ENCODE measurements at regions not wholly inside any gene's neighbourhood (a gene's known extent, or its start where the extent isn't known, plus 50 kb on each side); places are given as distances from the start of the nearest gene placed in this dataset.

DNA sequence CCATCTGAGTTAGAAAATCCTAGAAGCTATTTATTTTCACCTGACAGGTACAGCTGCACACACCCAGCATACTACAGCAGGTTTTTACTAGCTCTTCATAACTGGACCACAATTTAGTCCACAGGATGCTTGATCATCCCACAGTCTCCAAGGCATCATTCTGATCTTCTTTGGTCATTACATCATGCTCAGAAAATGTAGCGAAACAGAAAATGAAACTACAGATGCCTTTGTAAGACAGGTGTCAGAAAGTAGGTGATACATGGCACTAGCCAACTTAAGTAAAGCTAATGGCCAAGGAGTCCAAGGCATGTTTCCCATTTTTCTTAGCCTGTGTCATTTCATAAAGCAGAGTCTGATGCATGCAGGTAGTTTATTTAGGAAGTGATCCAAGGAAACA lies 102.3 kb downstream of the HTR1B start:
- intact Hi-C loops (cut with DNase I): no loop called here
- no peaks in the 10 kb centered on the region for H3K9me3 ChIP-seq
- no peaks in the 10 kb centered on the region for H3K36me3 ChIP-seq
- no peaks in the 10 kb centered on the region for H3K27me3 ChIP-seq
- H3K4me1 ChIP-seq: no peaks in the 10 kb centered on the region
- H3K27ac ChIP-seq: no peak overlapping the region
- no peak overlapping the region for H3K4me3 ChIP-seq
- no peak for DNase-seq (ENCODE audit: low spot score in 2 of 2)
- TF ChIP-seq, protein P1, sequence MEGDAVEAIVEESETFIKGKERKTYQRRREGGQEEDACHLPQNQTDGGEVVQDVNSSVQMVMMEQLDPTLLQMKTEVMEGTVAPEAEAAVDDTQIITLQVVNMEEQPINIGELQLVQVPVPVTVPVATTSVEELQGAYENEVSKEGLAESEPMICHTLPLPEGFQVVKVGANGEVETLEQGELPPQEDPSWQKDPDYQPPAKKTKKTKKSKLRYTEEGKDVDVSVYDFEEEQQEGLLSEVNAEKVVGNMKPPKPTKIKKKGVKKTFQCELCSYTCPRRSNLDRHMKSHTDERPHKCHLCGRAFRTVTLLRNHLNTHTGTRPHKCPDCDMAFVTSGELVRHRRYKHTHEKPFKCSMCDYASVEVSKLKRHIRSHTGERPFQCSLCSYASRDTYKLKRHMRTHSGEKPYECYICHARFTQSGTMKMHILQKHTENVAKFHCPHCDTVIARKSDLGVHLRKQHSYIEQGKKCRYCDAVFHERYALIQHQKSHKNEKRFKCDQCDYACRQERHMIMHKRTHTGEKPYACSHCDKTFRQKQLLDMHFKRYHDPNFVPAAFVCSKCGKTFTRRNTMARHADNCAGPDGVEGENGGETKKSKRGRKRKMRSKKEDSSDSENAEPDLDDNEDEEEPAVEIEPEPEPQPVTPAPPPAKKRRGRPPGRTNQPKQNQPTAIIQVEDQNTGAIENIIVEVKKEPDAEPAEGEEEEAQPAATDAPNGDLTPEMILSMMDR (IDR thresholded peaks at IDR 0.05): no peak

DNA sequence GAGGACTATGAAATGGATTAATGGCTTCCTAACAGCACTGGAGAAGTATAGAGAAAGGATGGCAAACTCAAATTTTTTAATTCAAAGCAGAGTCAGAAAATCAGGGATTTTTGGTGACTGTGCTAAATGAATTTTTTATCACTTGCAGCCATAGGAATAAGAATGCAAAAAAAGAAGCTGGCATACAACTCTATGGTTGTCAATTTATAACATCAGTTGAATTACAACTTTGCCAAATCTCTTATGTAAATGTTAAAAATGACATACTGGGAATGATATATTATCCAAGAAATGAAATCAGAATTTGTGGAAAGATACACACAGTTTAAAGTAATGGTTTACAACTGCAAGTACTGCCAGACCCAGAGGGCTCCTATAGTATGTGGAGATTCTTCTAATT lies 106.5 kb downstream of the HTR1B start:
- TF ChIP-seq, protein P1 (IDR thresholded peaks at IDR 0.05): no peak
- intact Hi-C loops (cut with DNase I): no loop called here

DNA sequence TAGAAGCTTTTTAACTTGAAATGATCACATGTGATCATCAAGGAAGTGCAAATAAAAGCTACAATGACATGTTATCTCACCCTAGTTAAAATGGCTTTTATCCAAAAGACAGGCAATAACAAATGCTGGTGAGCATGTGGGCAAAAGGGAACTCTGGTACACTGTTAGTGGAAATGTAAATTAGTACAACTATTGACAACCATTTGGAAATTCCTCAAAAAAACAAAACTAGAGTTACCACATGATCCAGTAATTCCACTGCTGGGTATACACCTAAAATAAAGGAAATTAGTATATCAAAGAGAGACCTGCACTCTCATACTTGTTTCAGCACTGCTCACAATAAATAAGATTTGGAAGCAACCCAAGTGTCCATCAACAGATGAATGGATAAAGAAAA lies 108.7 kb downstream of the HTR1B start:
- no peak overlapping the region for H3K4me3 ChIP-seq
- TF ChIP-seq, protein P1 (IDR thresholded peaks at IDR 0.05): no peak
- no peak overlapping the region for H3K27ac ChIP-seq
- no peaks in the 10 kb centered on the region for H3K4me1 ChIP-seq
- no peaks in the 10 kb centered on the region for H3K27me3 ChIP-seq
- no peaks in the 10 kb centered on the region for H3K36me3 ChIP-seq
- intact Hi-C loops (cut with DNase I): no loop called here
- H3K9me3 ChIP-seq: no peaks in the 10 kb centered on the region
- DNase-seq (ENCODE audit: low spot score in 2 of 2): no peak

More for the DNA sequence above, 106.5 kb downstream of the HTR1B start:
- no peaks in the 10 kb centered on the region for H3K36me3 ChIP-seq
- no peaks in the 10 kb centered on the region for H3K4me1 ChIP-seq
- H3K27ac ChIP-seq: no peak overlapping the region
- no peak overlapping the region for H3K4me3 ChIP-seq
- no peak for DNase-seq (ENCODE audit: low spot score in 2 of 2)
- no peaks in the 10 kb centered on the region for H3K27me3 ChIP-seq
- no peaks in the 10 kb centered on the region for H3K9me3 ChIP-seq

DNA sequence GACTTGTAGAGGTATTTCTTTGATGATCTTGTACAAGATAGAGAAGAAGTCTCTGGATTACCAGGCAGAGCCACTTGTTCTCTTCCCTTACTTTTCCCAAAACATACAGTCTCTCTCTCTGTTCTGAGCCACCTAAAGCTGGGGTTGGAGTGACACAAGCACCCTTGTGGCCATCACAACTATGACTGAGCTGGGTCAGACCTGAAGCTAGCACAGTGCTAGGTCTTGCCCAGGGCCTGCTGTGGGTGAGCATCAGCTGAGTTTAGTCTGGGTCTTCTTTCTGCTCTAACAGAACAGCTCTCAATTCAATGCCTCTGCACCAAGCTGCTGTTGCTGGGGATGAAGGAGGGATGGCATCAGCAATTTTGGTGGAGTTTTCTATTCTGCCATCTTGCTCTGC lies 110.2 kb downstream of the HTR1B start:
- intact Hi-C loops (cut with DNase I): no loop called here
- H3K4me1 ChIP-seq: no peaks in the 10 kb centered on the region
- no peak overlapping the region for H3K4me3 ChIP-seq
- no peaks in the 10 kb centered on the region for H3K36me3 ChIP-seq
- H3K27me3 ChIP-seq: no peaks in the 10 kb centered on the region
- H3K27ac ChIP-seq: no peak overlapping the region
- TF ChIP-seq, protein P1 (IDR thresholded peaks at IDR 0.05): no peak
- H3K9me3 ChIP-seq: no peaks in the 10 kb centered on the region
- no peak for DNase-seq (ENCODE audit: low spot score in 2 of 2)

DNA sequence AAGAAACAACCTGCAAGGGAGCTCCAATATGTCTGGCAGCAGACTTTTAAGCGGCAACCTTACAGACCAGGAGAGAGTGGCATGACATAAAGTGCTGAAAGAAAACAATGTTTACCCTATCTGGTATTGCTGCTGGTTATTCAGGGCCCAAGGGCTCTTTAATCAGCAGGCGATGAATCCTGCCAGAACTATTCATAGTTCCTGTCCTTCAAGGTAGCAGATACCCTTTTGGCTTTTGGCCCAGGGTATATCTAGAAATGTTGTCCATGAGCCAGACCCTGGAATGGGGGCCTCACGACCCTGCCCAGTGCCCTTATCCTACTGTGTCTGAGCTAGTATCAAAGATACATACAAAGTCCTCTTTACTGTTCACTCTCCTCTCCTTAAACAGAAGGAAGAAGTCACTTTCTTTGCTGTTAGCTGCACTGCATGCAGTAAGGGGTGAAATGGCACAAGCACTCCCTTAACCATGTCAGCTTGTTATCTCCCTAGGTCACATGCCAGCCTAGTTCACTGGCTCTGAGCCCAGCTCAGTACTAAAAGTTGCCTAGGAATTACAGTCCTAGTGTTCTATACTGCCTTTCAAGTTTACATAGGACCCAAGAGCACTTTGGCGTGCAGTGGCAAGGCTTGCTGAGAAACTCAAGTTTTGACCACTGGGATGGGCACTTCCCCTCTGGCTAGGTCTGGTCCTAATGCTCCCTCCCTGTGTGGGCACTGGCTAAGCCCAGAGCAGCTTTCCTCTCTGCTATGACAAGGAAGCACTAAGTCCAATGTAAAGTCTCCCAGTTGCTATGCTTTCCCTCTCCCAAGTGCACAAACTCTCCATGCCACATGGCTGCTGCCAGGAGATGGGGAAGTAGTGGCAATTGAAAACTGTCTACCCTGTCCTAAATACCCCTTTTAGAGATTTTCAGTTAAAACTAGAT lies 122.0 kb downstream of the HTR1B start:
- Histone ChIP-seq H3K27me3 (no peaks in the 10 kb centered on the region), H3K36me3 (no peaks in the 10 kb centered on the region), H3K9me3 (no peaks in the 10 kb centered on the region), H3K27ac (no peak overlapping the region), H3K4me3 (no peak overlapping the region), H3K4me1 (no peaks in the 10 kb centered on the region)
- intact Hi-C loops (cut with DNase I): no loop called here
- TF ChIP-seq, protein P1 (IDR thresholded peaks at IDR 0.05): no peak
- DNase-seq (ENCODE audit: low spot score in 2 of 2): no peak
